Colon (tissue), 2 donors: ENCODE measurements at regions not wholly inside any gene's neighbourhood (a gene's known extent, or its start where the extent isn't known, plus 50 kb on each side); places are given as distances from the start of the nearest gene placed in this dataset.
"Not testable (repeated sequence)": the region's sequence is repeated elsewhere in the genome, so short reads cannot be mapped to it uniquely, and the experiment has no call there.

ENCODE experiments used
- FAIRE-seq: peaks from 2 replicates; lab custom pipeline; 2012; peaks lifted over from hg19 to GRCh38; lab: Jason Lieb, UNC
- donor health status: control.
- donor health status: control.

- FAIRE-seq, result no peak
Observed at GRCh38 chr2:7094231-7094741, 177.1 kb downstream of the RNF144A start.

DNA sequence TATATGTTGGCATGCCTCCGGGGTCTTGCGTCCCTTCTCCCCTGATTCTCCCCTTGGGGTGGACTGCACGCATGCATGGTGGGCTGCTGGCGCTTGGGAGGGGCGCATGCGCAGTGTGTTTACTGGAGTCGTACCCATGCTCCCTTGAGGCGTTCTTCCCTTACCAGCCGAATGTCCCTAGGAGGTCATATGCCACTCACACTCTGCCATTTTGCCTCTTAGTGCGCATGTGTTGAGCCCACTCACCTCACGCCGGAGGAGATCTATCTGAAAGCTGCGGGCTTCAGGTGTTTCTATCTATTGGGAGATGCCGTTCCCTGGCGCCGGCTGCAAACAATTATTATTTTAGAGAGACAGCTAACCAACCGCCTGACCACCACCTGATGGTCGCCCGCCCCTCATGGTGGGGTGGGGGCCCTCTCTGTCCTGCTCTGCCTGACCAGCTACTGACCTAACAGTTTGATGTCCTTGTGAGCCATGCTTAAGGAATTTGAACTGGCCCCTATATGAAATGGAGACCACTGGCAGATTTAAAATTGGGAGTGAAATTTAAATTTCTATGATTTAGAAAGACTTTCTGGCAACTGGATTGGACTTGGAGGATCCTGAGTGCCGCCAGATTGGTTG is 179.6 kb downstream of the RNF144A start:
- FAIRE-seq, result no peak

GRCh38 chr2:7097353-7097895 is 180.2 kb downstream of the RNF144A start:
- FAIRE-seq, result no peak

DNA sequence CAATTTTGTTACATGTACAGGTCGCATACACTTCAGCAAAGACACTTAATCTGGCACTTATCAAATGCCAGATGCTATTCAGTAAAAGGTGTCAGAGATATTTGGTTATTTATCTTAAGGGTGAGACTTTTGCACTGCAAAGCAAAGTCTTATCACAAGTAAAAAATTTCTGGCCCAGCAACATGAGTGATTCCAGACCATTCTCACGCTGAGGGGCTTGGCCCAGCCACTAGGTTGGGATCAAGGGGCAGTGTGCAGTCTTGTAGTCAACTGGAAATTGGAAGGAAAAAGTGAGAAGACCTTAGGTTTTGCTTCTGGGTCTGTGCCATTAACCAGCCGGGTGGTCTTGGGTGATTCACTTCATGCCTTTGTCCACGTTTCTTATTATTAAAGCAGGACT is 181.6 kb downstream of the RNF144A start:
- FAIRE-seq, result no peak

- not testable (repeated sequence) for FAIRE-seq
Observed at GRCh38 chr2:7099687-7100086, 182.5 kb downstream of the RNF144A start.

DNA sequence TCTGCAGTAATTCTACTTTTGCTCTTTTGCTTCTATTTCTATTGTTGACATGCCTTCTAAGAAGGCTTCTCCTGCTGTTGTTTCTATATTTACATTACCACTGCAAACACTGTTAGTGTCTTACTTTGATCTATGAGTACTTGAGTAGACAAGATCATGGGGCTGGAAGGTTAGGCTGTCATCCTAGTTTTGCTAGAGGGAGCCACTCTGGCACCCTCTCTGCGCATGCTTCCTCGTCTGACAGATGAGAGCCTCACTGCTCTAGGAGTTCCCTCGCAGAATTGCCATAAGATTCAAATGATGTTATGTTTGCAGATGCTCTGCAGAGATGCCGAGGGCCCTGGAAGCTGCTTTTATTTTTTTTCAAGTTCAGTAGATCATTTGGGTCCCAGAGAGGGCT is 185.6 kb downstream of the RNF144A start:
- no peak for FAIRE-seq

- no peak for FAIRE-seq
Observed at GRCh38 chr2:7108792-7109532, 191.8 kb downstream of the RNF144A start.

DNA sequence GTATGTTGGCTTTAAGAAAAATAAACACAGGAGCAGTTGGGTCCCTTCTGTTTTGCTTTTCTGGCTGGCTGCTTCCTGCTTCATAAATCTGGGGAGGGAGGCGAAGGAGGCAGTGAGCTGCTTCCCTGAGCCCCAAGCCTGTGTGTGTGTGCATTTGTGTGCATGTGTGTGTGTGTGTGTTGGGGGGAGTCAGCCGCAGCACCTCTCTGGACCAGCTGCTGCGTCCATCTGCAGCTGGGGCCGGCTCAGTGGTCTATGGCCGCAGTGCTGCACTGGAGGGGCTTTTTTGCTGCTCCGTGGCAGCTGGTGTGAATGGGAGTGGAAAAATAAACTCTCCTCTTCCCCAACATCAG is 192.3 kb downstream of the RNF144A start:
- no peak for FAIRE-seq

GRCh38 chr2:7111626-7112025 is 194.4 kb downstream of the RNF144A start:
- no peak for FAIRE-seq

DNA sequence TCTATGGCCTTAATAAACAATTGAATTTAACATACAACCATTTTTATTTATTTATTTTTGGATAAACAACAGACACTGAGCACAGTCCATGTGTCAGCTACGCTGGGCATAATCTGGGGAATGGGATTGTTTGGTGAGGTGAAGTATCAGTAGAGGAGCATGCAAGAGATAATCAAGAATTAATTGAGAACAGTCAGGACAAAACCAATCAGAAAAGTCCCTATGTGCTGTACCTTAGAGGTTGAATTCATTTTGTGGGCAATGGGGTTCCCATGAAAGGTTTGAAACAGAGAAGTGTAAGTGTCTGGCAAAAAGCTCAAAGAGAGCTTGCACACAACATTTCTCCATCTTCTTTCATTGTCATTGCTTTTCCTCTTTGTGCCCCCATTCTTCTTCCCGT is 198.2 kb downstream of the RNF144A start:
- FAIRE-seq, result no peak

GRCh38 chr2:7115906-7116305 is 198.7 kb downstream of the RNF144A start:
- FAIRE-seq, result no peak

DNA sequence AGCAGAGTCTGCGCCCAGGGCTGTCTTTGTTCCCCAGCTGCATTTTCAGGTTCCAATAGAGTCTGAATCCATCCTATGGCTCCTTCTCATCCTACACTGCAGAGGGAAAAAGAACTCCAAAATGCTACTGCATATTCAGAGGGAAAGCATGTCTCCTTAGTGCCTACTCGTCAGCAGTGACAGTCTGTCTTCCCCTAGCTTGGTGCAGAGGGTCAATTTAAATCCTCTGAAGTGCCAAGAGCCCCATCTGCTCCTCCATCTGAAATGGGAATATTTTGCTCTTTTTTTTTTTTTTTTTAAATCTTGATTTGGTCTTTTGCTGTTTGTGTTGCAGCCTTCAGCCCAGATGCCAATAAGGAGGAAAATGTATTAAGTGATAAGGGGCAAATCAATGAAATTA is 199.3 kb downstream of the RNF144A start:
- FAIRE-seq, result no peak

DNA sequence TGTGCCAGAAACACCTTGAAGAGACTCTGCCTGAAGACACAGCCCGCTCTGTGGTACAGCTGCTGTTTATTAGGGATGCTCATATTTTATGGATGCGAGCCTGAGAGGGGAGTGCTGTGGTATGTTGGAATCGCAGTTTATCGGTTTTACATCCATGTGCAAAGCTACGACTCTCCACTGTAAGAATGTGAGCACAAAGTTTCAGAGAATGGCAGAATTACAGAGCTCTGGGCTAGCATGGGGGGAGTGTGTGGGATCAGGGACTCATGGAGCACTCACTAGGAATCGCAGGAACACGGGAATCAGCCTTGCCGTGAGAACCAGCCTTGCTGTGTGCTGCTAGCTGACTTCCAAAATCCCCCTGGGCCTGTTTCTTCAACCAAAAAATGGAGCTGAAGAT is 199.9 kb downstream of the RNF144A start:
- no peak for FAIRE-seq

DNA sequence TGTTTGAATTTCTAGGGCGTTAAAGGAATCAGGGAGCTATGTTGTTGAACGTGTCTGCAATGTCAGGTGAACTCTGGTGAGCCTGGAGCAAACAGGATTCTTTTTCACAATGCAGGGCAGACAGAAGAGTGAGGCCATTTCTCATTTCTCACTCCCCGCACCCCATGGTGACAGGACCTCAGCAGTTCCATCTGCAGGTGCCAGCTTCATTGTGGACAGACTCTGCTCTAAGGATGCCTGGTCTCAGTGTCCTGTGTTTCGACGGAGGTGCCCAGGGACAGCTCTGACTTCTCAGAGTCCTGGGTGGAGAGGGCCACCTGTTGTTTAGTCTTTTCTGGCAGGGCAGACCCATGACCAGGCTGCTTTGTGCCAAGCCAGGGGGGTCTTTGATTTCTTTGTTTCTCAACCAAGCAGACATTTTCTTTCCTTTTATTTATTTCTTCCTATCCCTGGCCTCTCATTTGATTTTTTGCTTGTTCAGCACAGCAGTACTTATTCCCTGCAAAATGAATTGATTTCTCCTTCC is 201.5 kb downstream of the RNF144A start:
- FAIRE-seq, result no peak

- no peak for FAIRE-seq
Observed at GRCh38 chr2:7119132-7119835, 202.1 kb downstream of the RNF144A start.

- FAIRE-seq, result no peak
Observed at GRCh38 chr2:7121851-7122250, 204.6 kb downstream of the RNF144A start.

DNA sequence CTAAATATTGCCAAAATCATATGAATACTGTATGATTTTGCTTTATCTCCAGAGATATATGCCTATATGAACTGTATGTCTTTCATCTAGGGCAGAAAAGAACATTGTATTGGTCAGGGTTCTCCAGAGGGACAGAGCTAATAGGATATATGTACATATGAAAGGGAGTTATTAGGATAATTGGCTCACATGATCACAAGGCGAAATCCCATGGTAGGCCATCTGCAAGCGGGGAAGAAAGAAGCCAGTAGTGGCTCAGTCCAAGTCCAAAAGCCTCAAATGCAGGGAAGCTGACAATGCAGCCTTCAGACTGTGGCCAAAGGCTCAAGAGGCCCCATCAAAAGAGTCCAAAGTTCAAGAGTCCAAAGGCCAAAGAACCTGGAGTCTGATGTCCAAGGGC is 209.9 kb downstream of the RNF144A start:
- no peak for FAIRE-seq

GRCh38 chr2:7127687-7128086 is 210.5 kb downstream of the RNF144A start:
- no peak for FAIRE-seq

- no peak for FAIRE-seq
Observed at GRCh38 chr2:7131261-7131660, 214.0 kb downstream of the RNF144A start.

- no peak for FAIRE-seq
Observed at GRCh38 chr2:7132753-7133152, 215.5 kb downstream of the RNF144A start.

- no peak for FAIRE-seq
Observed at GRCh38 chr2:7133521-7133920, 216.3 kb downstream of the RNF144A start.

GRCh38 chr2:7140306-7140705 is 223.1 kb downstream of the RNF144A start:
- FAIRE-seq, result no peak

- FAIRE-seq, result no peak
Observed at GRCh38 chr2:7145707-7146106, 228.5 kb downstream of the RNF144A start.
